ENCODE measurements at regions not wholly inside any gene's neighbourhood (a gene's known extent, or its start where the extent isn't known, plus 50 kb on each side); places are given as distances from the start of the nearest gene placed in this dataset.

GRCh38 chr12:74626397-74626796 is 88.8 kb downstream of the ATXN7L3B start:
- TF ChIP-seq EZH2 (IDR thresholded peaks at IDR 0.05; ENCODE audit: borderline replicate concordance, low read depth, low read length, poor library complexity, severe bottlenecking), result no peak
- TF ChIP-seq, protein P1, sequence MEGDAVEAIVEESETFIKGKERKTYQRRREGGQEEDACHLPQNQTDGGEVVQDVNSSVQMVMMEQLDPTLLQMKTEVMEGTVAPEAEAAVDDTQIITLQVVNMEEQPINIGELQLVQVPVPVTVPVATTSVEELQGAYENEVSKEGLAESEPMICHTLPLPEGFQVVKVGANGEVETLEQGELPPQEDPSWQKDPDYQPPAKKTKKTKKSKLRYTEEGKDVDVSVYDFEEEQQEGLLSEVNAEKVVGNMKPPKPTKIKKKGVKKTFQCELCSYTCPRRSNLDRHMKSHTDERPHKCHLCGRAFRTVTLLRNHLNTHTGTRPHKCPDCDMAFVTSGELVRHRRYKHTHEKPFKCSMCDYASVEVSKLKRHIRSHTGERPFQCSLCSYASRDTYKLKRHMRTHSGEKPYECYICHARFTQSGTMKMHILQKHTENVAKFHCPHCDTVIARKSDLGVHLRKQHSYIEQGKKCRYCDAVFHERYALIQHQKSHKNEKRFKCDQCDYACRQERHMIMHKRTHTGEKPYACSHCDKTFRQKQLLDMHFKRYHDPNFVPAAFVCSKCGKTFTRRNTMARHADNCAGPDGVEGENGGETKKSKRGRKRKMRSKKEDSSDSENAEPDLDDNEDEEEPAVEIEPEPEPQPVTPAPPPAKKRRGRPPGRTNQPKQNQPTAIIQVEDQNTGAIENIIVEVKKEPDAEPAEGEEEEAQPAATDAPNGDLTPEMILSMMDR (conservative IDR thresholded peaks at IDR 0.05; ENCODE audit: low read depth, low read length), result no peak

All from A673 (cell line).